Panc1 (cell line): ENCODE measurements at regions not wholly inside any gene's neighbourhood (a gene's known extent, or its start where the extent isn't known, plus 50 kb on each side); places are given as distances from the start of the nearest gene placed in this dataset.

ENCODE experiments used
- ATAC-seq: fragments of 200-7000 bp; cut with Tn5 transposase; 2 replicates; pipeline ENCODE4 v1.9.1; 2020; ENCODE audit warnings: mild to moderate bottlenecking, moderate library complexity
- BruUV-seq: library from RNA; stranded (reverse); fragments of 400-500 nt; replicated peaks from 2 replicates; lab custom pipeline; 2021; lab: Mats Ljungman, UMichigan
- CTCF ChIA-PET: fragments of 300-600 bp; sonication (Branson Sonifier 250); formaldehyde crosslinking; loops from one replicate; lab custom pipeline; 2022; ENCODE audit warnings: antibody characterized with exemption; lab: Charles Lee
- POLR2A ChIA-PET: fragments of 300-600 bp; sonication (Branson Sonifier 250); formaldehyde crosslinking; loops from one replicate; lab custom pipeline; 2022; ENCODE audit warnings: antibody characterized with exemption; lab: Charles Lee
- DNase-seq: peaks from one replicate; pipeline ENCODE4 v3.0.0-alpha.2; 2010; ENCODE audit warnings: low read depth, low spot score
- H3K27ac ChIP-seq: 2 replicates; pipeline ENCODE4 v1.5.1; 2011; ENCODE audit warnings: mild to moderate bottlenecking, low read length, inconsistent platforms
- H3K27me3 ChIP-seq: fragments of 200-500 bp; sonication (Bioruptor generic); 2 replicates; pipeline ENCODE4 v1.6.0; 2014; ENCODE audit warnings: low read length, inconsistent platforms; ENCODE audit not compliant: control insufficient read depth, insufficient read depth
- H3K36me3 ChIP-seq: fragments of 200-500 bp; sonication (Bioruptor generic); 2 replicates; pipeline ENCODE4 v1.5.1; 2014; ENCODE audit warnings: inconsistent platforms, mild to moderate bottlenecking, low read length, moderate library complexity; ENCODE audit not compliant: control insufficient read depth, insufficient read depth
- H3K4me1 ChIP-seq: 2 replicates; pipeline ENCODE4 v1.5.1; 2011; ENCODE audit warnings: inconsistent platforms, mild to moderate bottlenecking, low read length, moderate library complexity; ENCODE audit not compliant: control insufficient read depth, insufficient read depth
- H3K4me3 ChIP-seq, 2 experiments: 2 replicates each; pipeline ENCODE4 v1.5.1; 2011 to 2012; ENCODE audit warnings: low read depth in 2 of 2, low read length in 2 of 2, mild to moderate bottlenecking in 2 of 2, inconsistent platforms in 1 of 2, moderate library complexity in 1 of 2
- H3K9me3 ChIP-seq: fragments of 200-500 bp; sonication (Bioruptor generic); 2 replicates; pipeline ENCODE4 v1.5.1; 2014; ENCODE audit warnings: low read depth, mild to moderate bottlenecking, inconsistent platforms, low read length, moderate library complexity; ENCODE audit not compliant: control insufficient read depth, insufficient read depth
- CTCF ChIP-seq: fragments of 450-650 bp; IDR thresholded peaks from 2 replicates; pipeline ENCODE4 v1.5.1; 2017; ENCODE audit warnings: mild to moderate bottlenecking
- POLR2AphosphoS5 ChIP-seq: IDR thresholded peaks from 2 replicates; pipeline ENCODE4 v1.6.1; 2012; ENCODE audit warnings: mild to moderate bottlenecking, low read depth, low read length, moderate library complexity
- REST ChIP-seq, 2 experiments: IDR thresholded peaks; 2 replicates each; pipeline ENCODE4 v1.6.1; 2011 to 2012; ENCODE audit warnings: low read depth in 2 of 2, control low read depth in 1 of 2, low read length in 1 of 2, mild to moderate bottlenecking in 1 of 2, moderate library complexity in 1 of 2; ENCODE audit not compliant: insufficient read depth in 1 of 2
- SIN3A ChIP-seq: IDR thresholded peaks from 2 replicates; pipeline ENCODE4 v1.6.1; 2012; ENCODE audit warnings: low read depth, mild to moderate bottlenecking, low read length, moderate library complexity, borderline replicate concordance; ENCODE audit not compliant: insufficient read depth
- TCF7L2 ChIP-seq: IDR thresholded peaks from 2 replicates; pipeline ENCODE4 v1.6.1; 2011; ENCODE audit warnings: mild to moderate bottlenecking, low read depth, low read length, inconsistent platforms
- in situ Hi-C: cut with HindIII; loops from 2 replicates; pipeline ENCODE4 v1.10.0; 2016; ENCODE audit warnings: low sequenced_read_pairs, low pct_unique_long_range_greater_than_20kb
- intact Hi-C: fragments of 100-400 bp; cut with micrococcal nuclease; formaldehyde crosslinking; loops from one replicate; pipeline ENCODE4 v1.10.0; 2022; ENCODE audit not compliant: unreplicated experiment

- in situ Hi-C loops (no loop called here), intact Hi-C loops (no loop called here)
- no peak for DNase-seq
- TF ChIP-seq TCF7L2 = no peak
- no peak for ATAC-seq
- no peak overlapping the region for H3K4me3 ChIP-seq
- H3K9me3 ChIP-seq = no peaks in the 10 kb centered on the region
- no peaks in the 10 kb centered on the region for H3K27me3 ChIP-seq
- no peak overlapping the region for H3K27ac ChIP-seq
- H3K36me3 ChIP-seq = no peaks in the 10 kb centered on the region
- ChIA-PET CTCF (no interaction called here), POLR2A (no interaction called here)
- BruUV-seq = no TSS peak
- H3K4me1 ChIP-seq = no peaks in the 10 kb centered on the region
These were observed 52.1 kb upstream of the EIF3M start for GRCh38 chr11:32531528-32531927.

- POLR2A ChIA-PET = interaction anchor here (0.6 kb wide), 1 partner anchor 30 kb away, joined by 4 read pairs; no protein-coding TSS in a partner anchor
- H3K4me1 ChIP-seq = no peaks in the 10 kb centered on the region
- CTCF ChIA-PET = no interaction called here
- in situ Hi-C loops = no loop called here
- H3K4me3 ChIP-seq = no peak overlapping the region
- TF ChIP-seq REST (IDR thresholded peaks at IDR 0.05; ENCODE audit: insufficient read depth in 1 of 2, low read depth in 2 of 2, low read length in 1 of 2) (no peak), POLR2AphosphoS5 (no peak), CTCF (no peak)
- no peaks in the 10 kb centered on the region for H3K9me3 ChIP-seq
- H3K36me3 ChIP-seq = no peaks in the 10 kb centered on the region
- intact Hi-C loops = no loop called here
- ATAC-seq = no peak
- no peak for DNase-seq
- no peak overlapping the region for H3K27ac ChIP-seq
- H3K27me3 ChIP-seq = no peaks in the 10 kb centered on the region
- no TSS peak for BruUV-seq
These were observed 53.5 kb upstream of the EIF3M start for GRCh38 chr11:32529994-32530588.

GRCh38 chr11:32527261-32528175, 56.1 kb upstream of the EIF3M start:
- H3K27ac ChIP-seq = no peak overlapping the region
- H3K4me1 ChIP-seq = no peaks in the 10 kb centered on the region
- BruUV-seq = no TSS peak
- H3K9me3 ChIP-seq = no peaks in the 10 kb centered on the region
- no peak for DNase-seq
- in situ Hi-C loops (no loop called here), intact Hi-C loops (no loop called here)
- no peaks in the 10 kb centered on the region for H3K36me3 ChIP-seq
- H3K4me3 ChIP-seq = no peak overlapping the region
- no peaks in the 10 kb centered on the region for H3K27me3 ChIP-seq
- ATAC-seq = no peak
- no peak for TF ChIP-seq POLR2AphosphoS5
- no peak for TF ChIP-seq REST (IDR thresholded peaks at IDR 0.05; ENCODE audit: insufficient read depth in 1 of 2, low read depth in 2 of 2, low read length in 1 of 2)
- no peak for TF ChIP-seq SIN3A
- no peak for TF ChIP-seq CTCF
- no peak for TF ChIP-seq TCF7L2
- ChIA-PET POLR2A (no interaction called here), CTCF (no interaction called here)
